GM12874 (cell line): ENCODE measurements at regions not wholly inside any gene's neighbourhood (a gene's known extent, or its start where the extent isn't known, plus 50 kb on each side); places are given as distances from the start of the nearest gene placed in this dataset.

Experiments
- CTCF ChIP-seq: IDR thresholded peaks from 2 replicates; pipeline ENCODE4 v1.5.1; 2011; ENCODE audit warnings: low read depth, mild to moderate bottlenecking, control low read depth, low read length, moderate library complexity; ENCODE audit not compliant: insufficient read depth

GRCh38 chr6:71383476-71383875 is 94.9 kb downstream of the OGFRL1 start:
- no peak for TF ChIP-seq CTCF

GRCh38 chr6:71383901-71384489 is 95.4 kb downstream of the OGFRL1 start:
- peak; percentile 22; the same call in 1 of the 2 replicates for TF ChIP-seq CTCF

- TF ChIP-seq CTCF, result no peak
Measured at GRCh38 chr6:71385111-71385822, 96.7 kb downstream of the OGFRL1 start.

- no peak for TF ChIP-seq CTCF
Measured at GRCh38 chr6:71386215-71386614, 97.6 kb downstream of the OGFRL1 start.

- TF ChIP-seq CTCF, result no peak
Measured at GRCh38 chr6:71387179-71387578, 98.6 kb downstream of the OGFRL1 start.

GRCh38 chr6:71388068-71388744 is 99.6 kb downstream of the OGFRL1 start:
- TF ChIP-seq CTCF, result no peak

- TF ChIP-seq CTCF, result no peak
Measured at GRCh38 chr6:71388856-71389527, 100.4 kb downstream of the OGFRL1 start.
